GM21723 (cell line): ENCODE measurements at regions not wholly inside any gene's neighbourhood (a gene's known extent, or its start where the extent isn't known, plus 50 kb on each side); places are given as distances from the start of the nearest gene placed in this dataset.
A peak's percentile ranks its signal among the peaks of the same experiment; 100 is the strongest.

Source experiments
- ATAC-seq: cut with Tn5 transposase; IDR thresholded peaks from one replicate; pipeline ENCODE4 v1.9.1; 2021; ENCODE audit warnings: mild to moderate bottlenecking, moderate library complexity; ENCODE audit not compliant: unreplicated experiment

GRCh38 chr15:35320158-35320780, 225.7 kb downstream of the DPH6 start:
- no peak for ATAC-seq

GRCh38 chr15:35319354-35319753, 226.6 kb downstream of the DPH6 start:
- no peak for ATAC-seq

- no peak for ATAC-seq
These were observed 228.7 kb downstream of the DPH6 start for GRCh38 chr15:35317217-35317616.

DNA sequence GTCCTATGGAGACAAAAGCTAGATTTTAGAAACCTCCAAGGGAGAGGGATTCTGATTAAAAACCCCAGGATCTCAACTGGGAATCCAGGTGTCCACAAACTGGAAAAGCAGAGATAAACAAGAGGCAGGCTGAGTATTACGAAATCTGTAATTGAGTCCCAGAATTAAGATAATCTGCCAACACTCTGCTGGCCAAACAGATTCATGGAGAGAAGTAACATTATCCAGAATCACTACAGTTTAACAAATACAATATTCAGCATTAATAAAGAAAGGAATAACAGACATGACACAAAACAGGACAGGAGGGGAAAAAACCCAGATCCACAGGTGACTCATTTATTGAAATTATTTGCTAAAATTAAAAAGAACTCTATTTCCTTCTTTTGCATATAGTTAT, 227.2 kb upstream of the NANOGP8 start:
- no peak for ATAC-seq

GRCh38 chr15:35311615-35312014, 226.5 kb upstream of the NANOGP8 start:
- ATAC-seq, result no peak

GRCh38 chr15:35309886-35310285, 224.8 kb upstream of the NANOGP8 start:
- no peak for ATAC-seq

- no peak for ATAC-seq
These were observed 223.7 kb upstream of the NANOGP8 start for GRCh38 chr15:35308802-35309201.

DNA sequence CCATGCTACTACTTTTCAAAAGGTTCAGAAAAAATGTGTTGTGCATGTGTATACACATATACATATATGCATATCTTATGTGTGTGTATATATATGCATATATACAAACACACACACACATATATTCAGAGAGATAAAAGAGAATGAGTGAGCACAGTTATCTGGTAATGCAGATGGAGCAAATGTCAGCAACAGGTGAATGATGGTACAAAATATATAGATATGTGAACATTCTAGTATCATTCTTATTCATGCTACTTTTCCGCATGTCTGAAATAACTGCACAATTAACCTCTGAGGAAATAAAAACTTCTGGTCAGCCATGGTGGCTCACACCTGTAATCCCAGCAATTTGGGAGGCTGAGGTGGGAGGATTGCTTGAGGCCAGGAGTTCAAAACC, 222.6 kb upstream of the NANOGP8 start:
- ATAC-seq, result no peak

DNA sequence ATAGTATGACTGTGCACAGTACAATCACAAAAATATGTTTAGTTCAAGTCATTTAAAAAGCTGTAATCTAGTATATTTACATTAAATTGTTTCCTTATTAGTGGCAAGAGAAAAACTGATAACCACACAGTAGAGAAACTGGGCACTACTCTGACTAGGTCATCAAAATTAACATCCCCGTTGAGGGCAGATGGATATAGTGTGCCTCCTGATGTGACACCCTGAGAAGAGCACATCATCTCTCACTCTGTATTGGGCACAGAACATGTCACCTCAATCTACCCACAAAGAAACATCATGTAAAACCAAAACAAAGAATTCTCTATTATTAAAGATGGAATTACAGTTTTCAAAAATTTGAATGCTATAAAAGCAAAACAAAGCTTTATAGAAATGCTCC, 221.9 kb upstream of the NANOGP8 start:
- no peak for ATAC-seq

- ATAC-seq, result no peak
These were observed 221.4 kb upstream of the NANOGP8 start for GRCh38 chr15:35306361-35306981.

- ATAC-seq, result no peak
These were observed 220.9 kb upstream of the NANOGP8 start for GRCh38 chr15:35305946-35306345.

- no peak for ATAC-seq
These were observed 220.0 kb upstream of the NANOGP8 start for GRCh38 chr15:35305031-35305550.

DNA sequence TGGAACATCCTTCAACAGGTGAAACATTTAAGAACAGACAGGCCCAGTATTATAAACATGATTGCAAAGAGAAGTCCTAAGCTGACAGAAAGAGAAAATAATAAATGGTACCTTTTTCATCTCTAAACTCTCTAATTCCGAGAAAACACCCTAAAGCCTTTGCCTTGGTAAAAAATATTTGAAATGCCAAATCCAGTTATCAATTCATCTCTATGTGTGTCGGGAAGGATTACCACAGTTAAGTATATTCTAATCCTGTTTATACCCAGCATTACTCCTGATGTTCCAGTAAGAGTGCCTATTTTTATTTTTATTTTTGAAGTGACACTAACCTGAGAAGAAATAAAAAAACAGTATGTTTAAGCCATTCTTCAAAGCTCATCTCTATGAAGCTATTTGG, 219.3 kb upstream of the NANOGP8 start:
- ATAC-seq, result no peak

DNA sequence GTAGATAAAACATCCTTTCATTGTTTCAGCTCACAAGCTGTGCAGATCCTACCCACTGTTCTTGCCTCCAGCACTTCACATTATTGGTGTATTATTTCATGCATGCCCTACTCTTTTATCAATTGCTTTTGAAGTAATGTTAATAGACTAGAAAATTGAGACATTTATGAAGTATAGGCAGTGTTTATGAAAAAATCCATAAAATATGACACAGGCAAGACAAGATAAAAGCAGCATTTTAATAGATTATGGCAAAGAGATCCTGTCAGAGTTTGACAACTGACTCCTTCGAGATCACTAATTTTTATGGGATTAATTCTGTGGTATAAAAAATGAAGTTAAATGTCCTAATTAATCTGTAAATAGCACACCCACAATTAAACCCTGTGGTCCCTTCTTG, 217.2 kb upstream of the NANOGP8 start:
- ATAC-seq, result no peak

- ATAC-seq, result no peak
These were observed 216.0 kb upstream of the NANOGP8 start for GRCh38 chr15:35301088-35301487.

DNA sequence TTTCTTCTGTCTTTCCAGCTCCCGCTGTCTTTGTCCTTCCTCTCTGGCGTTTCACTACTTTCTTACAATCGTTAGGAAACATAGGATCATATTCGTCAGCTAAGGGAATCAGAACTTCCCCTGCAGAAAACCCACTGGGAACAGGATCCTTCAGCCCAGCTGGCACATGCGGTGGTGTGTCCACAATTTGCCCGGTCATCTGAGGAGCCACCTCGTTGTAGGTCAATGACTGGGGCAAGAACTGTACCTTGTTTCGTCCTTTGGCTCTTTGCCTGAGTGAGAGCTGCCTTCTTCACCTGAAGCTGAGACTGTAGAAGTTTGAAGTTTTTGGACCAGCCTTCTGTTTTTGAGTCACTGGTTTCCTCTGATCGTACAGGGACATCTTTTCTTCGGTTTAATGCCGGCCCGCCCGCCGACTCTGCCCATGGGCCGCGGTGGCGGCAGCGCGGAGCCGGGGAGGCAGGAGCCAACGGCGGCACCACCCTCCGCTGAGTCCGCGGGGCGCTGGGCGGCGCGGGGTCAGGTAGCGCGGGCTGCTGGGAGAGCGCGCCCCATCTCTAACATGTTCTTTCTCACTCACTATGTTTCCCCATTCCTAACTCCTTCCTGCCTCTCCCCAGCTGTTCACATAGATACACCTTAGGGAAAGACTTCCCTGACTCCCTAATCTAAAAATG, 214.1 kb upstream of the NANOGP8 start:
- ATAC-seq, result no peak

DNA sequence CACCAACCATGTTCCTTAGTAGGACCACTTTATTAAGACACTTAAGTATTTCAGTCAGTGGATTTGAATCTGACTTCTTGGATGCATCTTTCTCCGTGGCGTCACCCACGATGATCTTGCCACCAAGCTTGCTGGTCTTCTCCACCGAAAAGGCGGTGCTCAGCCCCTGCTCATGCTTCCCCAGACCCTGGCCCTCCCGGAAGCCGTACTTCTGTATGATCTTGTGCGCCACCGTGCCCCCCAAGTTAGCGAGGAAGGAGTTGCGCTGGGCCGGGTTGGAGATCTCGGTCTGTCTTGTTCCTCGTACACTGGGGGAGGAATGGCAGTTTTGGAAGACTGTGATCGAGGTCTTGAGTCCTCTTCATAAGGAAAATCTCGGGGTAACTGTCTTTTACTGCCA, 213.4 kb upstream of the NANOGP8 start:
- no peak for ATAC-seq

GRCh38 chr15:35293353-35294130, 208.4 kb upstream of the NANOGP8 start:
- no peak for ATAC-seq

- no peak for ATAC-seq
These were observed 205.2 kb upstream of the NANOGP8 start for GRCh38 chr15:35290301-35290721.

DNA sequence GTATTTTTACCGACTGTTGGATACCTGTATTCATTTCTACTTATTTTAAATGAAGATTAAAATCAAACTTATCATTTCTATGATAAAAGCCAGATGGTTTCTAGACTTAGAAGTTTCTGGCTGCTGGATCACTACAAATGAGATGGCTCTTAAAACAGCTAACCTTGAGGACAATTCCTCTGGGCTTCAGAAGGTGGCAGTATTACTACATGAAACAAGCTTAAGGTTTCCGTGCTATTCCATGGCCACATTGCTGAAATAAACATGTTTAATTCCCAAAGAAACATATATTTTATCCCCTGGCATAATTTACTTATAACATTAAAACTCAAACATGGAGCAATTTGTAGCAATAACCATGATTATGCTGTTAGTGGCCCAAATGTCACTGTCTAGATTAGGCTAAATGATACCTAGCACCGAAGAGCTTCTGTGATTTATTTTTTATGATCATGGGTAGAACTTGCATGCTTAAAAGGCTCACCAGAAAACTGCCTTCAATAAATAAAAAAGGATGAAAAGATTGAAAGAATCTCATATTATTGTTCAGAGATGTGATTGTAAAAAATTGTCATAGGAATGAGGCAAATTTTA, 204.0 kb upstream of the NANOGP8 start:
- ATAC-seq, result peak; percentile 57

DNA sequence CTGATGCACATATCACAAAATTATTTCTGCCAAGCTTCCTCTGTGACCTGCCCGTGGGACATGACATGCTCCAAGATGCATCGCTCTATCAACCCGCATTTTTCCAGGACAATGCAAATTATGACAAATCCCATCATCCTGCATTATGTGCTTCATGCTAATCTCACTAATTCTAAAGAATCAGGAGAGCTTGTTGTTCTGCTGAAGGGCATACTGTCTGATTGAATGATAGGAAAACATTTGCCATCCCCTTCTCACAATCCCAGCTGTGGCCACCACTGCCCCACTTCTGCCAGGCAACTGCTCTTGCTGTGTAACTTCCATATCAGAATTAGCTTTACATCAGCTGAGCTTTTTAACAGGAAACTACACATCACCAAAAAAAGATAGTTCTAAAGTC, 203.5 kb upstream of the NANOGP8 start:
- no peak for ATAC-seq
